Fibroblast of lung (primary cell): ENCODE measurements at regions not wholly inside any gene's neighbourhood (a gene's known extent, or its start where the extent isn't known, plus 50 kb on each side); places are given as distances from the start of the nearest gene placed in this dataset.
"Not testable (repeated sequence)": the region's sequence is repeated elsewhere in the genome, so short reads cannot be mapped to it uniquely, and the experiment has no call there.

Experiments
- EZH2 ChIP-seq: IDR thresholded peaks from 2 replicates; pipeline ENCODE4 v1.5.1; 2012; ENCODE audit warnings: low read length, control low read depth, mild to moderate bottlenecking; ENCODE audit errors: missing control alignments
- TF ChIP-seq, protein P1 (sequence below), 2 donors: IDR thresholded peaks in 1 of 2; conservative IDR thresholded peaks in 1 of 2; 1 replicate in 1 of 2; 2 replicates in 1 of 2; pipeline ENCODE4 v1.5.1; 2011 to 2012; ENCODE audit warnings: low read length in 2 of 2, control low read depth in 1 of 2, inconsistent platforms in 1 of 2, low read depth in 1 of 2, mild to moderate bottlenecking in 1 of 2

DNA sequence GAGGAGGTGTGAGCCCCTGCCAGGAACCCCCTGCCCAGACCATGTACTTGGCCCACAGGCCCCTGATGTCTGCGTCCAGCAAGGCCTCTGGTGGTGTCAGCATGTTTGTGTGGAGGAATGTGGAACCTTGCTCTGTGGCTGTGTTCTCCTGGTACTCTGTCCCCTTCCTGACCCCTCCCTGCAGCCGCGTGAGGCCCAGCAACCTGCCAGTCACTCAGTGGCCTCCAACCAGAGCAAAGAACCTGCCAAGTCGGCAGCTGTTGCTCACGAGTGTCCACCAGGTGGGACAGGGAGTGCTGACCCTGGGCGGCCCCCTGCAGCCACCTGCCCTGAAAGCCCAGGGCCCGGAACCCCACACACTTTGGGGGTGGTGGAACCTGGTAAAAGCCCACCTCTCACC, 65.6 kb upstream of the COBL start:
- TF ChIP-seq, protein P1, sequence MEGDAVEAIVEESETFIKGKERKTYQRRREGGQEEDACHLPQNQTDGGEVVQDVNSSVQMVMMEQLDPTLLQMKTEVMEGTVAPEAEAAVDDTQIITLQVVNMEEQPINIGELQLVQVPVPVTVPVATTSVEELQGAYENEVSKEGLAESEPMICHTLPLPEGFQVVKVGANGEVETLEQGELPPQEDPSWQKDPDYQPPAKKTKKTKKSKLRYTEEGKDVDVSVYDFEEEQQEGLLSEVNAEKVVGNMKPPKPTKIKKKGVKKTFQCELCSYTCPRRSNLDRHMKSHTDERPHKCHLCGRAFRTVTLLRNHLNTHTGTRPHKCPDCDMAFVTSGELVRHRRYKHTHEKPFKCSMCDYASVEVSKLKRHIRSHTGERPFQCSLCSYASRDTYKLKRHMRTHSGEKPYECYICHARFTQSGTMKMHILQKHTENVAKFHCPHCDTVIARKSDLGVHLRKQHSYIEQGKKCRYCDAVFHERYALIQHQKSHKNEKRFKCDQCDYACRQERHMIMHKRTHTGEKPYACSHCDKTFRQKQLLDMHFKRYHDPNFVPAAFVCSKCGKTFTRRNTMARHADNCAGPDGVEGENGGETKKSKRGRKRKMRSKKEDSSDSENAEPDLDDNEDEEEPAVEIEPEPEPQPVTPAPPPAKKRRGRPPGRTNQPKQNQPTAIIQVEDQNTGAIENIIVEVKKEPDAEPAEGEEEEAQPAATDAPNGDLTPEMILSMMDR (conservative IDR thresholded peaks at IDR 0.05 in 1 of 2, IDR thresholded peaks at IDR 0.05 in 1 of 2; ENCODE audit: low read depth in 1 of 2, low read length in 2 of 2), result not testable (repeated sequence)
- TF ChIP-seq EZH2, result not testable (repeated sequence)
